ENCODE measurements at regions not wholly inside any gene's neighbourhood (a gene's known extent, or its start where the extent isn't known, plus 50 kb on each side); places are given as distances from the start of the nearest gene placed in this dataset.

- Histone ChIP-seq H3K36me3 (no peaks in the 10 kb centered on the region), H3K4me1 (no peaks in the 10 kb centered on the region), H3K27me3 (no peaks in the 10 kb centered on the region), H3K27ac (no peak overlapping the region), H3K4me3 (no peak overlapping the region), H3K9me3 (no peaks in the 10 kb centered on the region)
- no peak for DNase-seq
- 83 to 88% methylated on average over 7 of the region's 7 CpGs for WGBS, 2 donors
- TF ChIP-seq POLR2A (IDR thresholded peaks at IDR 0.05) (no peak), POLR2AphosphoS5 (IDR thresholded peaks at IDR 0.05) (no peak), EP300 (IDR thresholded peaks at IDR 0.05) (no peak)
- TF ChIP-seq, protein P1, sequence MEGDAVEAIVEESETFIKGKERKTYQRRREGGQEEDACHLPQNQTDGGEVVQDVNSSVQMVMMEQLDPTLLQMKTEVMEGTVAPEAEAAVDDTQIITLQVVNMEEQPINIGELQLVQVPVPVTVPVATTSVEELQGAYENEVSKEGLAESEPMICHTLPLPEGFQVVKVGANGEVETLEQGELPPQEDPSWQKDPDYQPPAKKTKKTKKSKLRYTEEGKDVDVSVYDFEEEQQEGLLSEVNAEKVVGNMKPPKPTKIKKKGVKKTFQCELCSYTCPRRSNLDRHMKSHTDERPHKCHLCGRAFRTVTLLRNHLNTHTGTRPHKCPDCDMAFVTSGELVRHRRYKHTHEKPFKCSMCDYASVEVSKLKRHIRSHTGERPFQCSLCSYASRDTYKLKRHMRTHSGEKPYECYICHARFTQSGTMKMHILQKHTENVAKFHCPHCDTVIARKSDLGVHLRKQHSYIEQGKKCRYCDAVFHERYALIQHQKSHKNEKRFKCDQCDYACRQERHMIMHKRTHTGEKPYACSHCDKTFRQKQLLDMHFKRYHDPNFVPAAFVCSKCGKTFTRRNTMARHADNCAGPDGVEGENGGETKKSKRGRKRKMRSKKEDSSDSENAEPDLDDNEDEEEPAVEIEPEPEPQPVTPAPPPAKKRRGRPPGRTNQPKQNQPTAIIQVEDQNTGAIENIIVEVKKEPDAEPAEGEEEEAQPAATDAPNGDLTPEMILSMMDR (IDR thresholded peaks at IDR 0.05): no peak
- ATAC-seq (ENCODE audit: low FRiP score in 2 of 2): no peak
Measured at GRCh38 chr6:155994086-155994485, 538.4 kb upstream of the NOX3 start.

DNA sequence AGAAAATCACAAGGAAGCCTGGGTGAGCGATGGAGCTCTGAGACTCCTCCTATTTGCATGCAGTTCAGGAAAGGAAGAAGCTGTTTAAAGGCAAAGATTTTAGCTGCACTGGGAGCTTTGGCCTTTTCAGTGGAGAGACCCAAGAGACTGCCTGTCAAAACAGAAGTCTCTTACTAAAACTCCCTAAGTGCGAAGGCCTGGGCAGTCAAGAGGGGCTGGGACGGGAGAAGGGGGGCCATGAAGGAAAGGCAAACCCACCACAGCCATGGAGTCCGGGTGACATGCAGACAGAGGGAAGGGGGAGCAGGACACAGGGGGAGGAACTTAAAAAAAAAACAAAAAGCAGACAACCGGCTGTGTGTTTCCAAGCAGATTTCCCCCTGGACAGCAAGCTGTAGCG is 537.6 kb upstream of the NOX3 start:
- Histone ChIP-seq H3K27ac (no peak overlapping the region), H3K4me1 (no peaks in the 10 kb centered on the region), H3K9me3 (no peaks in the 10 kb centered on the region), H3K27me3 (no peaks in the 10 kb centered on the region), H3K36me3 (no peaks in the 10 kb centered on the region), H3K4me3 (no peak overlapping the region)
- TF ChIP-seq POLR2A (IDR thresholded peaks at IDR 0.05) (no peak), POLR2AphosphoS5 (IDR thresholded peaks at IDR 0.05) (no peak), EP300 (IDR thresholded peaks at IDR 0.05) (no peak)
- TF ChIP-seq, protein P1 (IDR thresholded peaks at IDR 0.05): no peak
- DNase-seq: no peak
- 78 to 81% methylated on average over 6 of the region's 6 CpGs for WGBS, 2 donors
- ATAC-seq (ENCODE audit: low FRiP score in 2 of 2): no peak

- TF ChIP-seq EP300 (IDR thresholded peaks at IDR 0.05) (no peak), POLR2A (IDR thresholded peaks at IDR 0.05) (no peak), POLR2AphosphoS5 (IDR thresholded peaks at IDR 0.05) (no peak)
- TF ChIP-seq, protein P1 (IDR thresholded peaks at IDR 0.05): no peak
- no peak for DNase-seq
Measured at GRCh38 chr6:155985660-155986138, 530.1 kb upstream of the NOX3 start.

DNA sequence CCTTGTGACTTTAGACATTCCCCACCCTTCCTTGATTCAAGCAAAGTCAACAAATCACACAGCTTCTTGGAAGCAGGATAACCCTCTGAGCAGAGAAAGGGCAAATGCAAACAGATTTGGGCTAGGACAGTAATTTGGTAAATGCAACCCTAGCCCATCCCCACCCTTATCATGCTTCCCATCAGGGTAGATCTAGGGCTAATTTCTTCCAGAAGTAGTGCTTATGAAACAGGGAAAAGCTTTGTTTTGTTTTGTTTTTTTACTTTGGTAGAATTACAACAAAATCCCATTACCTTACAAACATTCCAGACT is 525.1 kb upstream of the NOX3 start:
- no peaks in the 10 kb centered on the region for H3K9me3 ChIP-seq
- H3K4me3 ChIP-seq: no peak overlapping the region
- no peaks in the 10 kb centered on the region for H3K27me3 ChIP-seq
- ATAC-seq (ENCODE audit: low FRiP score in 2 of 2): no peak
- DNase-seq: no peak
- TF ChIP-seq POLR2AphosphoS5 (IDR thresholded peaks at IDR 0.05): no peak
- TF ChIP-seq POLR2A (IDR thresholded peaks at IDR 0.05): no peak
- no peak for TF ChIP-seq EP300 (IDR thresholded peaks at IDR 0.05)
- TF ChIP-seq, protein P1 (IDR thresholded peaks at IDR 0.05): no peak
- H3K36me3 ChIP-seq: no peaks in the 10 kb centered on the region
- H3K27ac ChIP-seq: no peak overlapping the region
- no peaks in the 10 kb centered on the region for H3K4me1 ChIP-seq

More at GRCh38 chr6:155985660-155986138, 530.1 kb upstream of the NOX3 start:
- Histone ChIP-seq H3K4me1 (no peaks in the 10 kb centered on the region), H3K9me3 (no peaks in the 10 kb centered on the region), H3K27me3 (no peaks in the 10 kb centered on the region), H3K27ac (no peak overlapping the region), H3K4me3 (no peak overlapping the region), H3K36me3 (no peaks in the 10 kb centered on the region)
- no peak for ATAC-seq (ENCODE audit: low FRiP score in 2 of 2)
- 64 to 70% methylated on average over 3 of the region's 3 CpGs for WGBS, 2 donors

GRCh38 chr6:155980014-155980767 is 524.6 kb upstream of the NOX3 start:
- WGBS, 2 donors: 58 to 61% methylated on average over 5 of the region's 5 CpGs
- Histone ChIP-seq H3K4me3 (no peak overlapping the region), H3K27me3 (no peaks in the 10 kb centered on the region), H3K9me3 (no peaks in the 10 kb centered on the region), H3K27ac (no peak overlapping the region), H3K4me1 (no peaks in the 10 kb centered on the region), H3K36me3 (no peaks in the 10 kb centered on the region)
- TF ChIP-seq, protein P1 (IDR thresholded peaks at IDR 0.05): no peak
- TF ChIP-seq POLR2A (IDR thresholded peaks at IDR 0.05) (no peak), POLR2AphosphoS5 (IDR thresholded peaks at IDR 0.05) (no peak), EP300 (IDR thresholded peaks at IDR 0.05) (no peak)
- ATAC-seq (ENCODE audit: low FRiP score in 2 of 2) (no peak), DNase-seq (no peak)

Measured in upper lobe of left lung (tissue), 6 donors.